ENCODE measurements at regions not wholly inside any gene's neighbourhood (a gene's known extent, or its start where the extent isn't known, plus 50 kb on each side); places are given as distances from the start of the nearest gene placed in this dataset.

DNA sequence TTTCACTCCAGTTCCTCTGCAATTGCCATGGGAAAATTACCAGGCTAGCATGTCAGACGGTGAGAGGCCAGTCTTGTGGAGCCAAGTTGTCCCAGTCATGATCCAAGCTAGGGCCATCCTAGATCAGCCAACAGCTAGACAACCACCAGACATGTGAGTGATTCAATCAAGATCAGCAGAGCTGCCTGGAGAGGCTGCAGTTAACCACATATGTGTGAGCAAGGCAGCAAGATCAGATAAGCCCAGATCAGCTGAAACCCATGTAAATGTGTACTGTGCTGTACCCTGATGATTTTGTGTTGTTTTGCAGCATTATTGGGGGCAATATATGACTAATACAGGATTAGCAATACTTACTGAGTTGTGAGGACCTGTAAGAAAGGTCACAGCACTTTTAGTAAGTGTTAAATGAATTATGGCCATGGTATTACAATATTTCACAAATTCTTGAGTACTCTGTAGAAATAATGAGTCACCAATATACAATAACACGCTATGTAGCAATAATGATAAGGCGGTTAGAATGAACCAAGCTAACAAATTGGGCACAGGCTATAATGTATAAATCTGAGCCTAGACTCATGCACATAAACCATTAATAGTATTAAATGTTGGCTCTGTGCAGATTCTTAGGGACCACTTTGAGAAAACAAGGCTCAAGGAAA lies 91.4 kb downstream of the SUDS3 start:
- H3K4me3 ChIP-seq (ENCODE audit: low read depth, low read length), result no peak overlapping the region
- no peaks in the 10 kb centered on the region for H3K36me3 ChIP-seq (ENCODE audit: control insufficient read depth, insufficient read depth, low read length)
- H3K9me3 ChIP-seq (ENCODE audit: control insufficient read depth, insufficient read depth, low read length), result no peaks in the 10 kb centered on the region
- H3K4me1 ChIP-seq (ENCODE audit: control insufficient read depth, insufficient read depth, low read length), result no peaks in the 10 kb centered on the region
- no peaks in the 10 kb centered on the region for H3K27me3 ChIP-seq (ENCODE audit: control insufficient read depth, insufficient read depth, low read length)
- H3K9ac ChIP-seq (ENCODE audit: low read depth, low read length), result no peak overlapping the region

GRCh38 chr12:118472940-118473339 lies 96.6 kb downstream of the SUDS3 start:
- no peak overlapping the region for H3K9ac ChIP-seq (ENCODE audit: low read depth, low read length)
- no peak overlapping the region for H3K4me3 ChIP-seq (ENCODE audit: low read depth, low read length)
- H3K27me3 ChIP-seq (ENCODE audit: control insufficient read depth, insufficient read depth, low read length), result no peaks in the 10 kb centered on the region
- no peaks in the 10 kb centered on the region for H3K4me1 ChIP-seq (ENCODE audit: control insufficient read depth, insufficient read depth, low read length)
- no peaks in the 10 kb centered on the region for H3K36me3 ChIP-seq (ENCODE audit: control insufficient read depth, insufficient read depth, low read length)
- no peaks in the 10 kb centered on the region for H3K9me3 ChIP-seq (ENCODE audit: control insufficient read depth, insufficient read depth, low read length)

GRCh38 chr12:118480235-118480634 lies 103.9 kb downstream of the SUDS3 start:
- H3K36me3 ChIP-seq (ENCODE audit: control insufficient read depth, insufficient read depth, low read length), result no peaks in the 10 kb centered on the region
- no peaks in the 10 kb centered on the region for H3K27me3 ChIP-seq (ENCODE audit: control insufficient read depth, insufficient read depth, low read length)
- H3K9me3 ChIP-seq (ENCODE audit: control insufficient read depth, insufficient read depth, low read length), result no peaks in the 10 kb centered on the region
- H3K4me3 ChIP-seq (ENCODE audit: low read depth, low read length), result no peak overlapping the region
- no peak overlapping the region for H3K9ac ChIP-seq (ENCODE audit: low read depth, low read length)
- no peaks in the 10 kb centered on the region for H3K4me1 ChIP-seq (ENCODE audit: control insufficient read depth, insufficient read depth, low read length)

- H3K9ac ChIP-seq (ENCODE audit: low read depth, low read length), result no peak overlapping the region
- H3K4me3 ChIP-seq (ENCODE audit: low read depth, low read length), result no peak overlapping the region
- H3K36me3 ChIP-seq (ENCODE audit: control insufficient read depth, insufficient read depth, low read length), result no peaks in the 10 kb centered on the region
- H3K27me3 ChIP-seq (ENCODE audit: control insufficient read depth, insufficient read depth, low read length), result no peaks in the 10 kb centered on the region
- no peaks in the 10 kb centered on the region for H3K4me1 ChIP-seq (ENCODE audit: control insufficient read depth, insufficient read depth, low read length)
- peaks cover 5% of the 10 kb centered on the region for H3K9me3 ChIP-seq (ENCODE audit: control insufficient read depth, insufficient read depth, low read length)
These were observed 111.7 kb downstream of the SUDS3 start for GRCh38 chr12:118488034-118488433.

- Histone ChIP-seq H3K9ac (ENCODE audit: low read depth, low read length) (no peak overlapping the region), H3K27me3 (ENCODE audit: control insufficient read depth, insufficient read depth, low read length) (no peaks in the 10 kb centered on the region), H3K9me3 (ENCODE audit: control insufficient read depth, insufficient read depth, low read length) (no peaks in the 10 kb centered on the region), H3K36me3 (ENCODE audit: control insufficient read depth, insufficient read depth, low read length) (no peaks in the 10 kb centered on the region), H3K4me3 (ENCODE audit: low read depth, low read length) (no peak overlapping the region), H3K4me1 (ENCODE audit: control insufficient read depth, insufficient read depth, low read length) (peaks cover 3% of the 10 kb centered on the region)
These were observed 117.6 kb downstream of the SUDS3 start for GRCh38 chr12:118493962-118494361.

- H3K27me3 ChIP-seq (ENCODE audit: control insufficient read depth, insufficient read depth, low read length), result no peaks in the 10 kb centered on the region
- no peak overlapping the region for H3K4me3 ChIP-seq (ENCODE audit: low read depth, low read length)
- no peak overlapping the region for H3K9ac ChIP-seq (ENCODE audit: low read depth, low read length)
- H3K36me3 ChIP-seq (ENCODE audit: control insufficient read depth, insufficient read depth, low read length), result no peaks in the 10 kb centered on the region
- H3K9me3 ChIP-seq (ENCODE audit: control insufficient read depth, insufficient read depth, low read length), result no peaks in the 10 kb centered on the region
- peaks cover 3% of the 10 kb centered on the region for H3K4me1 ChIP-seq (ENCODE audit: control insufficient read depth, insufficient read depth, low read length)
These were observed 118.4 kb downstream of the SUDS3 start for GRCh38 chr12:118494776-118495175.

GRCh38 chr12:118495296-118495695 lies 118.9 kb downstream of the SUDS3 start:
- Histone ChIP-seq H3K36me3 (ENCODE audit: control insufficient read depth, insufficient read depth, low read length) (no peaks in the 10 kb centered on the region), H3K4me1 (ENCODE audit: control insufficient read depth, insufficient read depth, low read length) (peaks cover 3% of the 10 kb centered on the region), H3K9me3 (ENCODE audit: control insufficient read depth, insufficient read depth, low read length) (no peaks in the 10 kb centered on the region)

DNA sequence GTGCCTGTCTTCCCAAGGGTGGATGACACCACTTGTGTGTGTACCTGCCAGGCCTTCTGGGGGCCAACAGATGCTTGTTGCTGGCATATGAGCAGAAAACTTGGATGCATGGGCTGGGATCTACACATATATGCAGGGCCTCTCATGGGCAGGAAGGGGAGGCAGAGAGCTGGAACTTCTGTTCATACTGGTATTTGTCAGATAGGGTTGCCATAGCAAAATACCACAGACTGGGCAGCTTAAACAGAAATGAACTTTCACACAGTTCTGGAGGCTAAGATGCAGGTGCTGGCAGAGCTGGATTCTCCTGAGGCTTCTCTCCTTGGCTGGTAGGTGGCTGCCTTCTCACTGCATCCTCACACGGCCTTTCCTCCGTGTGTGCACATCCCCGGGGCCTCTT lies 121.8 kb downstream of the SUDS3 start:
- Histone ChIP-seq H3K9ac (ENCODE audit: low read depth, low read length) (no peak overlapping the region), H3K9me3 (ENCODE audit: control insufficient read depth, insufficient read depth, low read length) (no peaks in the 10 kb centered on the region), H3K27me3 (ENCODE audit: control insufficient read depth, insufficient read depth, low read length) (no peaks in the 10 kb centered on the region), H3K4me1 (ENCODE audit: control insufficient read depth, insufficient read depth, low read length) (peaks cover 3% of the 10 kb centered on the region), H3K36me3 (ENCODE audit: control insufficient read depth, insufficient read depth, low read length) (no peaks in the 10 kb centered on the region), H3K4me3 (ENCODE audit: low read depth, low read length) (no peak overlapping the region)

More at GRCh38 chr12:118495296-118495695, 118.9 kb downstream of the SUDS3 start:
- Histone ChIP-seq H3K4me3 (ENCODE audit: low read depth, low read length) (no peak overlapping the region), H3K9ac (ENCODE audit: low read depth, low read length) (no peak overlapping the region), H3K27me3 (ENCODE audit: control insufficient read depth, insufficient read depth, low read length) (no peaks in the 10 kb centered on the region)

DNA sequence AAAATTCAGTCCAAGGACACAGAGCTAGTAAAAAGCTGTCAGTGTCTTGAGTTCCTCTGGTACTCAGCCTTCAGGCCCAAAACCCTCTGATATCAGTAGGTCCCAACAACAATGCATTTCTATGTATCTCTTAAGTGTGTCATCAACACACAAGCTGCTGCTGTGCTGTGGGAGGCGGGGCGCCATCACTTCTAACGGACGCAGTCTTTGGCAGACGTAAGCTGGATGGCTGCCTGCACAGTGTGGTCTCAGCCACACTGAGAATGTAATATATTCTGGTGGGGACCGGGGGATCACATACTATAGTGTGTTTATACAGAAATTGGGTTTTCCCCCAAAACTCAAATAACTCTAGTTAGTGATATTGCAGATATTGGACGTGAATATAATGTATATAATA lies 123.9 kb downstream of the SUDS3 start:
- Histone ChIP-seq H3K36me3 (ENCODE audit: control insufficient read depth, insufficient read depth, low read length) (no peaks in the 10 kb centered on the region), H3K4me1 (ENCODE audit: control insufficient read depth, insufficient read depth, low read length) (no peaks in the 10 kb centered on the region), H3K27me3 (ENCODE audit: control insufficient read depth, insufficient read depth, low read length) (no peaks in the 10 kb centered on the region), H3K9ac (ENCODE audit: low read depth, low read length) (no peak overlapping the region), H3K4me3 (ENCODE audit: low read depth, low read length) (no peak overlapping the region), H3K9me3 (ENCODE audit: control insufficient read depth, insufficient read depth, low read length) (no peaks in the 10 kb centered on the region)

- Histone ChIP-seq H3K4me1 (ENCODE audit: control insufficient read depth, insufficient read depth, low read length) (no peaks in the 10 kb centered on the region), H3K4me3 (ENCODE audit: low read depth, low read length) (no peak overlapping the region), H3K9ac (ENCODE audit: low read depth, low read length) (no peak overlapping the region), H3K9me3 (ENCODE audit: control insufficient read depth, insufficient read depth, low read length) (no peaks in the 10 kb centered on the region), H3K27me3 (ENCODE audit: control insufficient read depth, insufficient read depth, low read length) (no peaks in the 10 kb centered on the region), H3K36me3 (ENCODE audit: control insufficient read depth, insufficient read depth, low read length) (no peaks in the 10 kb centered on the region)
These were observed 125.1 kb downstream of the SUDS3 start for GRCh38 chr12:118501489-118501888.

- H3K4me3 ChIP-seq (ENCODE audit: low read depth, low read length), result no peak overlapping the region
- H3K9me3 ChIP-seq (ENCODE audit: control insufficient read depth, insufficient read depth, low read length), result no peaks in the 10 kb centered on the region
- no peak overlapping the region for H3K9ac ChIP-seq (ENCODE audit: low read depth, low read length)
- H3K36me3 ChIP-seq (ENCODE audit: control insufficient read depth, insufficient read depth, low read length), result no peaks in the 10 kb centered on the region
- no peaks in the 10 kb centered on the region for H3K27me3 ChIP-seq (ENCODE audit: control insufficient read depth, insufficient read depth, low read length)
- H3K4me1 ChIP-seq (ENCODE audit: control insufficient read depth, insufficient read depth, low read length), result no peaks in the 10 kb centered on the region
These were observed 127.1 kb downstream of the SUDS3 start for GRCh38 chr12:118503476-118503875.

- no peaks in the 10 kb centered on the region for H3K36me3 ChIP-seq (ENCODE audit: control insufficient read depth, insufficient read depth, low read length)
- no peaks in the 10 kb centered on the region for H3K9me3 ChIP-seq (ENCODE audit: control insufficient read depth, insufficient read depth, low read length)
- no peak overlapping the region for H3K4me3 ChIP-seq (ENCODE audit: low read depth, low read length)
- no peaks in the 10 kb centered on the region for H3K4me1 ChIP-seq (ENCODE audit: control insufficient read depth, insufficient read depth, low read length)
- H3K9ac ChIP-seq (ENCODE audit: low read depth, low read length), result no peak overlapping the region
- H3K27me3 ChIP-seq (ENCODE audit: control insufficient read depth, insufficient read depth, low read length), result no peaks in the 10 kb centered on the region
These were observed 136.3 kb downstream of the SUDS3 start for GRCh38 chr12:118512669-118513068.
